Endothelial cell of umbilical vein (primary cell): ENCODE measurements at regions not wholly inside any gene's neighbourhood (a gene's known extent, or its start where the extent isn't known, plus 50 kb on each side); places are given as distances from the start of the nearest gene placed in this dataset.

Source experiments
- CTCF ChIP-seq, 2 donors: IDR thresholded peaks; 1 replicate in 1 of 2; 2 replicates in 1 of 2; pipeline ENCODE4 v1.5.1; 2011; ENCODE audit warnings: low read length in 2 of 2, mild to moderate bottlenecking in 2 of 2, moderate library complexity in 2 of 2, control low read depth in 1 of 2, inconsistent platforms in 1 of 2, low read depth in 1 of 2; ENCODE audit not compliant: insufficient read depth in 1 of 2; ENCODE audit errors: extremely low read depth in 1 of 2
- FOS ChIP-seq: IDR thresholded peaks from 2 replicates; pipeline ENCODE4 v1.6.1; 2011; ENCODE audit warnings: mild to moderate bottlenecking, low read length, moderate library complexity, borderline replicate concordance; ENCODE audit not compliant: insufficient read depth
- JUN ChIP-seq: IDR thresholded peaks from 2 replicates; pipeline ENCODE4 v1.6.1; 2011; ENCODE audit warnings: borderline replicate concordance, low read depth; ENCODE audit not compliant: insufficient read length, insufficient read depth
- POLR2A ChIP-seq: IDR thresholded peaks from 2 replicates; pipeline ENCODE4 v1.6.1; 2012; ENCODE audit warnings: low read depth, mild to moderate bottlenecking, control low read depth, low read length
- POLR2AphosphoS5 ChIP-seq: IDR thresholded peaks from 2 replicates; pipeline ENCODE4 v1.6.1; 2012; ENCODE audit warnings: low read depth, mild to moderate bottlenecking, control low read depth, low read length, moderate library complexity; ENCODE audit not compliant: insufficient read depth

DNA sequence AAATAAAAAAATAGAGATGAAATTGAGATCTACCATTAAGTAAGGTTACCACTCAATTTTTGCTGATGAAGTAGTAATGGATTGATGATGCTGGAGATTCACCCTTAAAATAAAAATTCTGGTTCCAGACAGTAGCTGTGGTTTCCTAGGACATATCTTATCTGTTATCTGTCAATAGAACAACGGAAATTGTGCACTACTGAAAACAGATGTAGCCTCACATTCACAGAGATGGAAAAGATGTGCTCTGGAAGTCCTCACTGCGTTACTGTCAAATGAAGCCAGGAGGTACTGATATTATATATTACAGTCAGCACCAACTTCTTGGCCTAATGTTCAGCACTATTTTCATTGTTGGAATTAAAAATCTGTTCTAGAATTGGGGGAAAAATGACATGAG, 154.0 kb downstream of the SLC24A2 start:
- TF ChIP-seq CTCF (IDR thresholded peaks at IDR 0.05; ENCODE audit: extremely low read depth in 1 of 2, insufficient read depth in 1 of 2, low read depth in 1 of 2, low read length in 2 of 2) (no peak), POLR2AphosphoS5 (no peak), POLR2A (no peak), JUN (no peak), FOS (no peak)
